OCI-LY3 (cell line): ENCODE measurements at regions not wholly inside any gene's neighbourhood (a gene's known extent, or its start where the extent isn't known, plus 50 kb on each side); places are given as distances from the start of the nearest gene placed in this dataset.

Experiments
- EZH2phosphoT487 ChIP-seq: fragments of 200-600 bp; shearing (Covaris generic); IDR thresholded peaks from 2 replicates; pipeline ENCODE4 v1.6.1; 2018; ENCODE audit warnings: antibody characterized with exemption, mixed run types, low read depth
- TF ChIP-seq, protein P1 (sequence below): fragments of 200-600, 300-600 bp; sonication (generic); IDR thresholded peaks from 2 replicates; pipeline ENCODE4 v1.5.1; 2014; ENCODE audit warnings: antibody characterized with exemption, low read length, low read depth

GRCh38 chrX:25742334-25742733 lies 395.8 kb upstream of the MAGEB18 start:
- no peak for TF ChIP-seq EZH2phosphoT487
- TF ChIP-seq, protein P1, sequence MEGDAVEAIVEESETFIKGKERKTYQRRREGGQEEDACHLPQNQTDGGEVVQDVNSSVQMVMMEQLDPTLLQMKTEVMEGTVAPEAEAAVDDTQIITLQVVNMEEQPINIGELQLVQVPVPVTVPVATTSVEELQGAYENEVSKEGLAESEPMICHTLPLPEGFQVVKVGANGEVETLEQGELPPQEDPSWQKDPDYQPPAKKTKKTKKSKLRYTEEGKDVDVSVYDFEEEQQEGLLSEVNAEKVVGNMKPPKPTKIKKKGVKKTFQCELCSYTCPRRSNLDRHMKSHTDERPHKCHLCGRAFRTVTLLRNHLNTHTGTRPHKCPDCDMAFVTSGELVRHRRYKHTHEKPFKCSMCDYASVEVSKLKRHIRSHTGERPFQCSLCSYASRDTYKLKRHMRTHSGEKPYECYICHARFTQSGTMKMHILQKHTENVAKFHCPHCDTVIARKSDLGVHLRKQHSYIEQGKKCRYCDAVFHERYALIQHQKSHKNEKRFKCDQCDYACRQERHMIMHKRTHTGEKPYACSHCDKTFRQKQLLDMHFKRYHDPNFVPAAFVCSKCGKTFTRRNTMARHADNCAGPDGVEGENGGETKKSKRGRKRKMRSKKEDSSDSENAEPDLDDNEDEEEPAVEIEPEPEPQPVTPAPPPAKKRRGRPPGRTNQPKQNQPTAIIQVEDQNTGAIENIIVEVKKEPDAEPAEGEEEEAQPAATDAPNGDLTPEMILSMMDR = no peak
